ENCODE measurements at regions not wholly inside any gene's neighbourhood (a gene's known extent, or its start where the extent isn't known, plus 50 kb on each side); places are given as distances from the start of the nearest gene placed in this dataset.

GRCh38 chrX:129093706-129094105 is 429.6 kb downstream of the SMARCA1 start:
- TF ChIP-seq POLR2A (IDR thresholded peaks at IDR 0.05; ENCODE audit: low read length) (no peak), HOXB13 (CRISPR knock-in tag; IDR thresholded peaks at IDR 0.05; ENCODE audit: low read depth) (no peak), JUN (IDR thresholded peaks at IDR 0.05) (no peak), EHMT2 (IDR thresholded peaks at IDR 0.05; ENCODE audit: low read depth) (no peak), CTCF (IDR thresholded peaks at IDR 0.05) (no peak), ATOH8 (CRISPR knock-in tag; IDR thresholded peaks at IDR 0.05; ENCODE audit: low read depth) (no peak), NR3C1 (IDR thresholded peaks at IDR 0.05) (no peak), JUNB (IDR thresholded peaks at IDR 0.05) (no peak), HEYL (CRISPR knock-in tag; IDR thresholded peaks at IDR 0.05) (no peak), SMC3 (IDR thresholded peaks at IDR 0.05) (no peak)

Measured in A549 (cell line).